DMS153 treated with DMSO at 0.1 percent for 48 hours (cell line): ENCODE measurements at regions not wholly inside any gene's neighbourhood (a gene's known extent, or its start where the extent isn't known, plus 50 kb on each side); places are given as distances from the start of the nearest gene placed in this dataset.

Source experiments
- DNase-seq: peaks from one replicate; lab custom pipeline; 2025; ENCODE audit not compliant: unreplicated experiment; lab: John Stamatoyannopoulos, UW

- no peak for DNase-seq
These were observed 533.6 kb downstream of the GATA3 start for GRCh38 chr10:8588135-8588534.

GRCh38 chr10:8590518-8590917 is 536.0 kb downstream of the GATA3 start:
- no peak for DNase-seq

- DNase-seq: no peak
These were observed 537.2 kb downstream of the GATA3 start for GRCh38 chr10:8591640-8592039.

GRCh38 chr10:8594176-8594575 is 539.7 kb downstream of the GATA3 start:
- no peak for DNase-seq

GRCh38 chr10:8594711-8595110 is 540.2 kb downstream of the GATA3 start:
- DNase-seq: no peak

- DNase-seq: no peak
These were observed 540.7 kb downstream of the GATA3 start for GRCh38 chr10:8595140-8595539.

- DNase-seq: no peak
These were observed 542.5 kb downstream of the GATA3 start for GRCh38 chr10:8596929-8597472.

GRCh38 chr10:8600192-8600591 is 545.7 kb downstream of the GATA3 start:
- no peak for DNase-seq

GRCh38 chr10:8602821-8603220 is 548.3 kb downstream of the GATA3 start:
- no peak for DNase-seq

GRCh38 chr10:8614054-8614565 is 559.6 kb downstream of the GATA3 start:
- no peak for DNase-seq

- DNase-seq: no peak
These were observed 560.6 kb downstream of the GATA3 start for GRCh38 chr10:8615118-8615517.

- DNase-seq: no peak
These were observed 561.7 kb downstream of the GATA3 start for GRCh38 chr10:8616166-8616565.

GRCh38 chr10:8617792-8618191 is 563.3 kb downstream of the GATA3 start:
- no peak for DNase-seq

- no peak for DNase-seq
These were observed 564.3 kb downstream of the GATA3 start for GRCh38 chr10:8618834-8619233.

- DNase-seq: no peak
These were observed 573.9 kb downstream of the GATA3 start for GRCh38 chr10:8628351-8628750.

- DNase-seq: no peak
These were observed 579.4 kb downstream of the GATA3 start for GRCh38 chr10:8633909-8634308.

- DNase-seq: no peak
These were observed 581.9 kb downstream of the GATA3 start for GRCh38 chr10:8636371-8636770.

- DNase-seq: no peak
These were observed 583.2 kb downstream of the GATA3 start for GRCh38 chr10:8637640-8638039.

- no peak for DNase-seq
These were observed 583.7 kb downstream of the GATA3 start for GRCh38 chr10:8638088-8638672.

GRCh38 chr10:8639486-8640185 is 585.1 kb downstream of the GATA3 start:
- DNase-seq: no peak

- DNase-seq: no peak
These were observed 585.8 kb downstream of the GATA3 start for GRCh38 chr10:8640301-8640700.

GRCh38 chr10:8640878-8641277 is 586.4 kb downstream of the GATA3 start:
- DNase-seq: no peak
